IMR-90 (cell line): ENCODE measurements at regions not wholly inside any gene's neighbourhood (a gene's known extent, or its start where the extent isn't known, plus 50 kb on each side); places are given as distances from the start of the nearest gene placed in this dataset.

Experiments used
- ATAC-seq: fragments of 200-7000 bp; cut with Tn5 transposase; 2 replicates; pipeline ENCODE4 v1.9.1; 2020; ENCODE audit warnings: low read depth, mild to moderate bottlenecking, moderate library complexity
- BruUV-seq: library from RNA; stranded (reverse); fragments of 400-500 nt; replicated peaks from 2 replicates; lab custom pipeline; 2021; lab: Mats Ljungman, UMichigan
- CTCF ChIA-PET: fragments of 300-600 bp; formaldehyde crosslinking; extraction: SDS; loops from one replicate; lab custom pipeline; 2021; ENCODE audit warnings: antibody characterized with exemption; lab: Yijun Ruan, JAX
- POLR2A ChIA-PET: fragments of 300-600 bp; sonication (Branson Sonifier 250); formaldehyde crosslinking; loops from one replicate; lab custom pipeline; 2022; ENCODE audit warnings: antibody characterized with exemption; ENCODE audit not compliant: unreplicated experiment; lab: Charles Lee
- DNase-seq: peaks from one replicate; pipeline ENCODE4 v3.0.0; 2013
- H2AFZ ChIP-seq: replicated peaks from 2 replicates; pipeline ENCODE3; 2013; ENCODE audit warnings: low read length, mild to moderate bottlenecking; ENCODE audit not compliant: poor library complexity
- H2AK5ac ChIP-seq: 2 replicates; pipeline ENCODE4 v1.6.1; 2013; ENCODE audit warnings: low read depth, low read length, inconsistent platforms
- H2AK9ac ChIP-seq: replicated peaks from 2 replicates; pipeline ENCODE3; 2013; ENCODE audit warnings: mild to moderate bottlenecking, low read depth, low read length, moderate library complexity; ENCODE audit not compliant: poor library complexity
- H2BK120ac ChIP-seq: 2 replicates; pipeline ENCODE4 v1.6.1; 2013; ENCODE audit warnings: low read depth, low read length, inconsistent platforms
- H2BK15ac ChIP-seq: 3 replicates; pipeline ENCODE4 v1.6.1; 2013; ENCODE audit warnings: low read depth, low read length, inconsistent platforms
- H2BK20ac ChIP-seq: 2 replicates; pipeline ENCODE4 v1.6.1; 2013; ENCODE audit warnings: low read depth, mild to moderate bottlenecking, inconsistent platforms, low read length, moderate library complexity
- H2BK5ac ChIP-seq: 2 replicates; pipeline ENCODE4 v1.6.1; 2013; ENCODE audit warnings: mild to moderate bottlenecking, low read depth, low read length, inconsistent platforms; ENCODE audit not compliant: poor library complexity, severe bottlenecking
- H3K14ac ChIP-seq: replicated peaks from 2 replicates; pipeline ENCODE4 v1.6.1; 2013; ENCODE audit warnings: low read depth, low read length, inconsistent platforms
- H3K18ac ChIP-seq: 2 replicates; pipeline ENCODE4 v1.6.1; 2013; ENCODE audit warnings: low read depth, low read length, control low read depth
- H3K23ac ChIP-seq: 2 replicates; pipeline ENCODE4 v1.6.1; 2013; ENCODE audit warnings: low read depth, low read length, inconsistent platforms
- H3K27ac ChIP-seq: 2 replicates; pipeline ENCODE4 v1.5.1; 2013; ENCODE audit warnings: mild to moderate bottlenecking, control low read depth, low read length; ENCODE audit not compliant: insufficient read depth
- H3K27me3 ChIP-seq: 2 replicates; pipeline ENCODE4 v1.6.1; 2013; ENCODE audit warnings: low read length; ENCODE audit not compliant: control insufficient read depth, insufficient read depth
- H3K36me3 ChIP-seq: 2 replicates; pipeline ENCODE4 v1.6.1; 2013; ENCODE audit warnings: low read length, mixed read lengths; ENCODE audit not compliant: control insufficient read depth, insufficient read depth
- H3K4ac ChIP-seq: 2 replicates; pipeline ENCODE4 v1.6.1; 2013; ENCODE audit warnings: low read depth, low read length, inconsistent platforms
- H3K4me1 ChIP-seq: 2 replicates; pipeline ENCODE4 v1.6.1; 2013; ENCODE audit warnings: low read length, mixed read lengths; ENCODE audit not compliant: control insufficient read depth, insufficient read depth
- H3K4me2 ChIP-seq: 2 replicates; pipeline ENCODE4 v1.6.1; 2013; ENCODE audit warnings: low read depth, mild to moderate bottlenecking, control low read depth, low read length, moderate library complexity
- H3K4me3 ChIP-seq: 2 replicates; pipeline ENCODE4 v1.5.1; 2013; ENCODE audit warnings: low read depth, mild to moderate bottlenecking, control low read depth, low read length, moderate library complexity; ENCODE audit not compliant: insufficient read depth
- H3K56ac ChIP-seq: 2 replicates; pipeline ENCODE4 v1.6.1; 2013; ENCODE audit warnings: low read length, inconsistent platforms; ENCODE audit not compliant: insufficient read depth; ENCODE audit errors: extremely low read depth
- H3K79me1 ChIP-seq, 2 experiments: 2 replicates each; pipeline ENCODE4 v1.6.1; 2013; ENCODE audit warnings: low read length in 2 of 2, inconsistent platforms in 1 of 2, low read depth in 1 of 2
- H3K9ac ChIP-seq: 2 replicates; pipeline ENCODE4 v1.6.1; 2013; ENCODE audit warnings: low read depth, low read length, control low read depth
- H3K9me1 ChIP-seq: 2 replicates; pipeline ENCODE4 v1.6.1; 2013; ENCODE audit warnings: low read length, inconsistent platforms; ENCODE audit not compliant: insufficient read depth
- H3K9me3 ChIP-seq: 2 replicates; pipeline ENCODE4 v1.6.1; 2013; ENCODE audit warnings: low read length; ENCODE audit not compliant: control insufficient read depth, insufficient read depth
- H4K20me1 ChIP-seq: 2 replicates; pipeline ENCODE4 v1.6.1; 2013; ENCODE audit warnings: low read length, inconsistent platforms; ENCODE audit not compliant: insufficient read depth
- H4K5ac ChIP-seq: 2 replicates; pipeline ENCODE4 v1.6.1; 2013; ENCODE audit warnings: mild to moderate bottlenecking, low read depth, low read length, control low read depth
- H4K8ac ChIP-seq, 2 experiments: 2 replicates each; pipeline ENCODE4 v1.6.1; 2013; ENCODE audit warnings: low read depth in 2 of 2, low read length in 2 of 2, control low read depth in 1 of 2, inconsistent platforms in 1 of 2
- H4K91ac ChIP-seq: 2 replicates; pipeline ENCODE4 v1.6.1; 2013; ENCODE audit warnings: low read depth, low read length, inconsistent platforms; ENCODE audit not compliant: insufficient read depth
- MXI1 ChIP-seq: IDR thresholded peaks from 2 replicates; pipeline ENCODE4 v1.6.1; 2012; ENCODE audit warnings: low read depth, mild to moderate bottlenecking, low read length, moderate library complexity, borderline replicate concordance
- POLR2A ChIP-seq: IDR thresholded peaks from 2 replicates; pipeline ENCODE4 v1.6.1; 2012; ENCODE audit warnings: mild to moderate bottlenecking, low read depth, low read length
- WGBS, 2 experiments: methylation state at CpG; one replicate each; pipeline versions ENCODE4 v1.1.5 to v1.1.7; 2013; ENCODE audit warnings: missing lambda C conversion rate in 2 of 2; ENCODE audit not compliant: insufficient read length in 1 of 2; ENCODE audit errors: extremely low coverage in 2 of 2; 5-methylcytosine and 5-hydroxymethylcytosine counted together
- dilution Hi-C: fragments of 300-500 bp; cut with HindIII; formaldehyde crosslinking; loops from one replicate; pipeline ENCODE4 v1.14.3; 2018; ENCODE audit warnings: low sequenced_read_pairs; ENCODE audit not compliant: unreplicated experiment
- in situ Hi-C: fragments of 300-500 bp; cut with MboI; formaldehyde crosslinking; loops from 3 replicates; pipeline ENCODE4 v1.14.3; 2019; ENCODE audit warnings: low sequenced_read_pairs, inconsistent platforms, mixed read lengths
- intact Hi-C: fragments of 100-400 bp; cut with micrococcal nuclease; formaldehyde crosslinking; loops from 2 replicates; pipeline ENCODE4 v1.10.0; 2022

DNA sequence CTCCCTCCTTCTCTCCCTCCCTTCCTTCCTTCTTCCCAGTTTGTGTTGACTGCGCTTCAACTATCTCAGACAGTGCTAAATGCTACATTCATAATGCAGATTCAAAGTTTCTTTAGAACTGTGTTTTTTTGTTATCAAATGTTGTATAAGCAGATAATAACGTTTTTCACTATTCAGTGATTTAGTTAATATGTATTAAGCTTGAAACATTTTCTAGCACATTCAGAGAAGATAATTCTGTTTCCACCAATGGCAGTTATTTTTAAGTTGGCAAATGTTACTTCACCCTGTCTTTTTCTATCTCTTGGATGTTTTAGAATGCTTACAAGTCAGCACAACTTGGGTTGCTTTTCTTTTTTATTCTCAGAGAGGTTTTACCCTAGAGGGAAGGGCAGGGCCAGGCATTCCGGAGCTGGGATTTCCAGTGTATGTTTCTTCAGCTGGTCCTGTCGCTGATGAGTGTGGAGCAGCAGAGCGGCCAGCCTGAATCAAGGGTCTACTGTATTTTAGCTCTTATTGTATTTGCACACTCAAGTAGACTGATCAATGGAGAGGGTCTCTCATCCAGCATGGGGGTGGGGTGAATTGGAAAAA is 162.3 kb upstream of the ARHGAP20 start:
- intact Hi-C loops (no loop called here), dilution Hi-C loops (no loop called here), in situ Hi-C loops (no loop called here)
- Histone ChIP-seq H2AFZ (no peak overlapping the region), H2AK5ac (no peak overlapping the region), H3K4me1 (no peaks in the 10 kb centered on the region), H3K27me3 (no peaks in the 10 kb centered on the region; the same call in 1 of the 2 replicates), H4K5ac (no peak overlapping the region), H4K20me1 (no peaks in the 10 kb centered on the region), H3K27ac (no peak overlapping the region), H3K9ac (no peak overlapping the region), H3K36me3 (no peaks in the 10 kb centered on the region), H3K23ac (no peak overlapping the region), H2BK120ac (no peak overlapping the region), H3K14ac (no peak overlapping the region), H2BK20ac (no peak overlapping the region), H3K9me3 (no peaks in the 10 kb centered on the region), H3K9me1 (no peaks in the 10 kb centered on the region), H2BK5ac (no peak overlapping the region), H3K4me3 (no peak overlapping the region), H2BK15ac (no peak overlapping the region), H3K4me2 (no peak overlapping the region), H3K18ac (no peak overlapping the region), H4K8ac (no peak overlapping the region), H3K79me1 (no peaks in the 10 kb centered on the region), H3K56ac (no peak overlapping the region), H4K91ac (no peak overlapping the region), H3K4ac (no peak overlapping the region), H2AK9ac (no peak overlapping the region)
- no peak for TF ChIP-seq POLR2A
- no peak for TF ChIP-seq MXI1
- no TSS peak for BruUV-seq
- ChIA-PET POLR2A (no interaction called here), CTCF (interaction anchor here (2.1 kb wide), 1 partner anchor 9 kb away, joined by 8 read pairs; no protein-coding TSS in a partner anchor)
- WGBS, 2 experiments, result no CpG with 5 or more reads among the region's 5 CpGs
- DNase-seq (no peak), ATAC-seq (no peak)
